ENCODE measurements at regions not wholly inside any gene's neighbourhood (a gene's known extent, or its start where the extent isn't known, plus 50 kb on each side); places are given as distances from the start of the nearest gene placed in this dataset.

DNA sequence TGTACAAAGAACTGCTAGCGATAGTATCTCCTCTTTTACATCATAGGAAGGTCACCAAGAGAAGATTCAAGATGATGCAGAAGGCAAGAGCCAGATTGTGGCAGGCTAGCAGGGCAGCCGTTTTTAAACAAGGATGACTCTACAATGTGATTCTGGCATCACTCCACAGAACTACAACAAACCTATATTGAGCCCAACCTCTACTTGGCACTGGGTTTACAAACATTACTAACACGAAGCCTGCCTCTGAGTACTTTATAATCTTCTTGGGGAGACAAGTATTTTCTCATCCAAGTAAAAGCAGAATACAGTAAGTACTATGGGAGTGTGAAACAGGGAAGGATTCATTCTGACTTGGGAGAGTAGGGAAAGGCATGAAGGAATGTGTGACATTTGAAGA, 448.6 kb downstream of the ZNF608 start:
- TF ChIP-seq, protein P1, sequence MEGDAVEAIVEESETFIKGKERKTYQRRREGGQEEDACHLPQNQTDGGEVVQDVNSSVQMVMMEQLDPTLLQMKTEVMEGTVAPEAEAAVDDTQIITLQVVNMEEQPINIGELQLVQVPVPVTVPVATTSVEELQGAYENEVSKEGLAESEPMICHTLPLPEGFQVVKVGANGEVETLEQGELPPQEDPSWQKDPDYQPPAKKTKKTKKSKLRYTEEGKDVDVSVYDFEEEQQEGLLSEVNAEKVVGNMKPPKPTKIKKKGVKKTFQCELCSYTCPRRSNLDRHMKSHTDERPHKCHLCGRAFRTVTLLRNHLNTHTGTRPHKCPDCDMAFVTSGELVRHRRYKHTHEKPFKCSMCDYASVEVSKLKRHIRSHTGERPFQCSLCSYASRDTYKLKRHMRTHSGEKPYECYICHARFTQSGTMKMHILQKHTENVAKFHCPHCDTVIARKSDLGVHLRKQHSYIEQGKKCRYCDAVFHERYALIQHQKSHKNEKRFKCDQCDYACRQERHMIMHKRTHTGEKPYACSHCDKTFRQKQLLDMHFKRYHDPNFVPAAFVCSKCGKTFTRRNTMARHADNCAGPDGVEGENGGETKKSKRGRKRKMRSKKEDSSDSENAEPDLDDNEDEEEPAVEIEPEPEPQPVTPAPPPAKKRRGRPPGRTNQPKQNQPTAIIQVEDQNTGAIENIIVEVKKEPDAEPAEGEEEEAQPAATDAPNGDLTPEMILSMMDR (conservative IDR thresholded peaks at IDR 0.05 in 1 of 2, IDR thresholded peaks at IDR 0.05 in 1 of 2; ENCODE audit: low read depth in 1 of 2, low read length in 2 of 2): no peak
- no peak for TF ChIP-seq EZH2 (IDR thresholded peaks at IDR 0.05; ENCODE audit: low read length, missing control alignments)

Measured in fibroblast of lung (primary cell).